ENCODE measurements at regions not wholly inside any gene's neighbourhood (a gene's known extent, or its start where the extent isn't known, plus 50 kb on each side); places are given as distances from the start of the nearest gene placed in this dataset.
"Not testable (repeated sequence)": the region's sequence is repeated elsewhere in the genome, so short reads cannot be mapped to it uniquely, and the experiment has no call there.

DNA sequence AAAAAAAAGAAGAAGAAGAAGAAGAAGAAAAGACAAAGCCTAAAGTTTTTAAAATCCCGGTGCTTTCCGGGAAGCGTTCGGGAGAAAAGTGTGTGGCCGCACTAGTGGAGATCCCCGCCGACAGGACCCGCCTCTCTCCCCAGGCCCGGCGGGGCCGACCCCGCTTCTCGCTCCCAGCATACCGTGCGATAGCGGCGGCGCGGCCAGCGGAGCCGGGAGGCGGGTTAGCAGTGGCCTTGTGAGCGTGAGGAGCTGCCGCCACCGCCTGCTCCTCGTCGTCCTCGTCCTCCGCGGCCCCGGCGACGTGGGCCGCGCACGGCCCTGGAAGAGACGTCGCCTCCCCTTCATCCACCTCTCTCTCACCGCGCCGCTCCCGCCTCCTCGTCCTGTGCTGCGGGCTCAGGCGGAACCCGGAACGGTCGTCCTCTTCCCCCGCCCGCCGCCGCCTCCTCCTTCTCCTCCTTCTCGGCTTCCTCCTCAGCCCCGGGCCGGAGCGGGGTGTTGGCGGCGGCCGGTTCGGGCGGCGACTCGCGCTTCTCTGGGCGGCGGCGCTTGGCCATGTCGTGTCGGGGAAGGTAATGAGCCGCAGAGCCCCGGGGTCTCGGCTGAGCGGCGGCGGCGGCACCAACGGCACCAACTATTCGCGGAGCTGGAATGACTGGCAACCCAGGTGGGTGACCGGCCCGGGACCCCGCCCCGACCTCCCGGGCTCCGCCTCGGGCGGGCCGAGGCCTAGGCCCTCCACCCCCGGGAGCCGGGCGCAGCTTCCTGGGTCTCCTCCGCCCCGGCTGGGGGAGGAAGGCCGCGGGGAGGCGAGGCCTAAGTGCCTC, 62.6 kb upstream of the CDR2 start:
- DNase-seq (ENCODE audit: low read depth): peak; percentile 71

DNA sequence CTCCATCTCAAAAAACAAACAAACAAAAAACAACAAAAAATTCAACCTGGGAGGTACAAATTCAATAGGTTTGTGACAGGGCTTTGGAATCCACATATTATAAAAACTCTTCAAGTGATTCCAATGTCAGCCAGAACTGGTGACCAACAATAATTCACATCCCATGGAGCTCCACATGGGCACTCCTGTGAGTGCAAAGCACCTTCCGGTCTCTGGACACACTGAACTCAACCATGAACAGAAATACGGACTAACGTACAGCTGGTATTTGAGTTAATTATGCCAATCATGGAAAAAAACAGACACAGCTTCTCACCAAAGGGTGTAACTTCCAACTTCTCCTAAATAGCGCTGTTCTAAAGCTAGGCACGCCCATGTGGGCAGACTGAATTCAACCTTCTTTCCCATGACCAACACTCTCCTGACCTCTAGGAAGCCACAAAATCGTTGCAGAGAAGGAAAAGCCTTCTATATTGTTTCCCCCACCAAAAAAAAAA, 62.0 kb upstream of the CDR2 start:
- not testable (repeated sequence) for DNase-seq (ENCODE audit: low read depth)

DNA sequence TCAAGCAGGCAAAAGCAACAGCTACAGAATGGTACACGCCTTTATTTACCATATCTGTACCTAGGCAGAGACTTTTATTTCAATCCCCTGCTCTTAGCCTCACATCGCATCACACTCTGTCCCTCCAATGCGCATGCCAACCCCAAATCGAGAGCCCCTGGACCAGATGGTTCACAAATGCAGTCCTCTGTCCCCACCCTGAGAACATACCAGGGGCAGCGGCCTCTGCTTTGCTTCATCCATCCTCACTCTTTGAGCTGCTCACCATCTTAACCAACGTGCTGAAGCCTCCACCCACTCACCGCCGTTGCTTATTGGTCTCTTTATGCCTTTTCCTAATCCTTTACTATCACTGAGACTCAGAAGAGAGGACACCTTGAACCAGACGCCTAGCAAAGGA, 56.9 kb upstream of the CDR2 start:
- not testable (repeated sequence) for DNase-seq (ENCODE audit: low read depth)

- DNase-seq (ENCODE audit: low read depth): no peak
Observed at GRCh38 chr16:22428654-22429053, 54.2 kb upstream of the CDR2 start.

- DNase-seq (ENCODE audit: low read depth): no peak
Observed at GRCh38 chr16:22427556-22427955, 53.1 kb upstream of the CDR2 start.

DNA sequence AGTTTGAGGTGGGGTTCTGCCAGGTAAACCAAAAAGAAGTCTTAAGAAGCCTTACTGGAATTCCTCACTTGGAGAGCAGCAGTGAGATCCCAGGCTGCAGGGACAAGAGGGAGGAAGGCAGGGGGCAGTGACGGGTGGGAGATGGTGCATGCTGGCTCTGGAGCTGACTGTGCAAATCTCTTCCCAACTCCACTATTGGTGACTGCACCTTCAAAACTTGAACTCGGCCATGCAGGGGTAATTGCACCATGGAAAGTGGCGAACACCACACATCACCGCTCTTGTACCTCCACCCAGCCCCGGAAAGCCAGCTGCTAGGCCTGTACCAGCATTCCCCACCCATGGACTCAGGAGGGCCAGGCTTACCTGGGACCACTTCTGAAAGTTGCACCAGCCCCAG, 51.4 kb upstream of the CDR2 start:
- no peak for DNase-seq (ENCODE audit: low read depth)

GRCh38 chr16:22425036-22425801, 50.8 kb upstream of the CDR2 start:
- no peak for DNase-seq (ENCODE audit: low read depth)

DNA sequence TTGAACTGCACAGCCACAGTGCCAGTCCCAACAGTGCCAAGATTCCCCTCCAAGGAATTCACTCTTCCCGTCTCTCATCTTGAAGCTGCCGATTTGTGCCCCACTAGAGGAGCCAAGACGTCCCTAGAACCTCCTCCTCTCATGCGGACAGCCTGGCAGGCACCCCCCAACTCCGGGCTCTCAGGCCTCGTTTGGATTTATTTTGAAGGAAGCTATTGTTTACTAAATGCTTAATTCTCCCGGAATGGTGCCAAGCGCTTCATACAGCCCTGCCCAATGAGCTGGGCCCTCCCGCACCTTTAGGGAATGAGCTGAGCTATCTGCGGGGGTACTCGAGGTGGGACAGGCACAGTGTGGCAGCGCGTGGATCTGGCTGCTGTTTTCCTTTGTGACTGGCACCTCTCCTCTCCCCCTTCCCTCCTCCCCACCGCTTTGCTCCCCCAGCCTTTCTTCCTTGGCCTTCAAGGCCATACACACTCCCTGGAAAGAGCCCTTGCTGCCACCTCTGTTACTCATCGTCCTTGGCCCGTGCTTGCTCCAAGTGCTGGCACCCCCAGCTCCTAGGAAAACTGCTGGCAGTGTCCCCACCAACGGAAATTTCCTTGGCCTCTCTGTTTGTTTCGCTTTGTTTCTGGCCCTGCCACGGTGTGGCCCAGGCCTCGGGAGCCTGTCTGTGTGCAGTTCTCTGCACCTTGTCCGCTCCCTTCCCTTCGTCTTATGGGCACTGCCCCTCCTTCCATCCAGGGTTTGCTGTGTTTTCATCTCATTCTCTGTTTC, 49.9 kb upstream of the CDR2 start:
- no peak for DNase-seq (ENCODE audit: low read depth)

All from activated T-cell treated with anti-CD3 and anti-CD28 coated beads for 48 hours (primary cell).